ENCODE measurements at regions not wholly inside any gene's neighbourhood (a gene's known extent, or its start where the extent isn't known, plus 50 kb on each side); places are given as distances from the start of the nearest gene placed in this dataset.

DNA sequence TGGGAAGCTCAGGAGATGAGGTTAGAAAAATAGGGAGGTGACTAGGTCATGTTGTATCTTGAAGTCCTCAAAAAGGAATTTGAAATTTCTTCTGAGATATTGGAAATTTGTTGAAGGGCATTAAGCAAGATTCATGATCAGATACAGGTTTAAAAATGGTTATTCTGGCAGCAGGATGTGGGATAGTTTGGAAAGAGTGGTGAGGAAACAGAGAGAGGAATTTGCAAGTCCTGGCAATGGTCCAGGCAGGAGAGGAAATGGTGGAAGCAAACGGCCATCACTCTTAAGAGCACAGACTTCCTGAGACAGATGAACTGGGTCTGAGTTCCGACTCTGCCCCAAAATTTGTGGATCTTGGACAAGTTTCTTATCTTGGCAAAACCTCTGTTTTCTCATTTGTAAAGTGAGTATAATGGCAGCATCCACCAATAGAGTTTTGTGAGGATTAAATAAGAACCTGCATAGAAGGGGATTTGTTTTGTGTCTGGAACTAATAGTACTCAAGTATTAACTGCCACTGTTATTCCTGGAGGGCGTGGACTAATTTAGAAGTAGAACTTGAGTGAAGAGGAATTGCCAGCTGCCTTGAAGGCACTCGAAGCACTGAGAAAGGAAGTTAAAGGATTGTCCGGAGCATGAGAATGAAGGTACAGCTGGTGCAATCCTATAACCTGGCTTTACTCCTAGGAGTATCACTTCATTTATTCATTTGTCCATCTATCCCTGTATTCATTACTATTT is 99.6 kb downstream of the CCNA1 start:
- 51 to 63% methylated on average over 5 of the region's 5 CpGs for WGBS, 2 donors
- intact Hi-C loops (cut with DNase I): no loop called here
- no peaks in the 10 kb centered on the region for H3K27me3 ChIP-seq
- FAIRE-seq (no peak), ATAC-seq (no peak), DNase-seq (no peak)
- no peak overlapping the region for H3K4me3 ChIP-seq
- no peaks in the 10 kb centered on the region for H3K9me3 ChIP-seq
- H3K36me3 ChIP-seq: no peaks in the 10 kb centered on the region
- peaks cover 0 to 8% (median 0%) of the 10 kb centered on the region in 3 donors for H3K4me1 ChIP-seq
- TF ChIP-seq, protein P1, sequence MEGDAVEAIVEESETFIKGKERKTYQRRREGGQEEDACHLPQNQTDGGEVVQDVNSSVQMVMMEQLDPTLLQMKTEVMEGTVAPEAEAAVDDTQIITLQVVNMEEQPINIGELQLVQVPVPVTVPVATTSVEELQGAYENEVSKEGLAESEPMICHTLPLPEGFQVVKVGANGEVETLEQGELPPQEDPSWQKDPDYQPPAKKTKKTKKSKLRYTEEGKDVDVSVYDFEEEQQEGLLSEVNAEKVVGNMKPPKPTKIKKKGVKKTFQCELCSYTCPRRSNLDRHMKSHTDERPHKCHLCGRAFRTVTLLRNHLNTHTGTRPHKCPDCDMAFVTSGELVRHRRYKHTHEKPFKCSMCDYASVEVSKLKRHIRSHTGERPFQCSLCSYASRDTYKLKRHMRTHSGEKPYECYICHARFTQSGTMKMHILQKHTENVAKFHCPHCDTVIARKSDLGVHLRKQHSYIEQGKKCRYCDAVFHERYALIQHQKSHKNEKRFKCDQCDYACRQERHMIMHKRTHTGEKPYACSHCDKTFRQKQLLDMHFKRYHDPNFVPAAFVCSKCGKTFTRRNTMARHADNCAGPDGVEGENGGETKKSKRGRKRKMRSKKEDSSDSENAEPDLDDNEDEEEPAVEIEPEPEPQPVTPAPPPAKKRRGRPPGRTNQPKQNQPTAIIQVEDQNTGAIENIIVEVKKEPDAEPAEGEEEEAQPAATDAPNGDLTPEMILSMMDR (IDR thresholded peaks at IDR 0.05): no peak
- H3K27ac ChIP-seq: no peak overlapping the region

DNA sequence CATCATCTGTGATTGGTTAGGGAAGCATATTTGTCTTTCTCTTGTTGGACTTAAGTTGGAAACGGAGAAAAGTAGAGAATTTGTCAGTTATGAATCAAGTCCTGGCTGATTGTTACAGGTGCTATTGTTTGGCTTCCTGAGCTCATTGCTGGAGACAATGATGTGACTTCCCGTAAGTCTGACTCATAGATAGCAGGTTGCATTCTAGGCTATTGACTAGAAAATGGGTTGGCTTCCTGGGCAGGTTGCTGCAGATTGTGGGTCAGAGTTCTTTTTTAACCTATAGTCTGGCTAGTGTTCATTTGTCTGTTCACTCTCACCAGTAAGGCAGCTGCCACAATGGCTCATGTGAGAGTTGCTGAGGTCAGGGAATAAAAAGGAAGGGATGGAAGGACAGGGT is 101.5 kb downstream of the CCNA1 start:
- TF ChIP-seq, protein P1 (IDR thresholded peaks at IDR 0.05): no peak

DNA sequence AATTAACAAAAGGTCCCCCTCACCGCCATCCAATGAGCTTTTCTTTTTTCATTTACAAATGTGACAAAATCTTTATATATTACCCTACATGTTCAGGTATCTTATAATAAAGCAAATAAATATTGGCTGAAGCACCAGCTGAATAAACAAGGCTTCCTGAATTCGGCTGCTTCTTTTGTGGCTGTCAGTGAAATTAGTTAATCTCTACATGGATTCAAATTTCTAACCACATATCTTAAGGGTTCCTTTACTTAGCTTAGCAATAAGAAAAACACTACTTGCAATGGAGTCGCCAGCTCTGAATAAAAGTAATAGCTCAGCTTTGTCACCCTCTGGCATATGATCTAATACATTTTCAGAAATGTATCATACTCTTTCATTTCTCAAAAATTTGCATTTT is 104.3 kb downstream of the CCNA1 start:
- Histone ChIP-seq H3K27ac (no peak overlapping the region), H3K27me3 (no peaks in the 10 kb centered on the region), H3K36me3 (no peaks in the 10 kb centered on the region), H3K4me1 (peaks cover 0 to 8% (median 0%) of the 10 kb centered on the region in 3 donors), H3K9me3 (peaks cover 0 to 4% (median 0%) of the 10 kb centered on the region in 4 donors), H3K4me3 (no peak overlapping the region)
- no peak for FAIRE-seq
- intact Hi-C loops (cut with DNase I): no loop called here
- TF ChIP-seq, protein P1 (IDR thresholded peaks at IDR 0.05): no peak
- no peak for ATAC-seq
- 20 to 28% methylated on average over 3 of the region's 3 CpGs for WGBS, 2 donors
- no peak for DNase-seq

More for the DNA sequence above, 101.5 kb downstream of the CCNA1 start:
- H3K36me3 ChIP-seq: no peaks in the 10 kb centered on the region
- no peaks in the 10 kb centered on the region for H3K27me3 ChIP-seq
- H3K4me3 ChIP-seq: no peak overlapping the region
- FAIRE-seq (no peak), DNase-seq (no peak), ATAC-seq (no peak)
- intact Hi-C loops (cut with DNase I): no loop called here
- H3K9me3 ChIP-seq: peaks cover 0 to 4% (median 0%) of the 10 kb centered on the region in 4 donors
- H3K4me1 ChIP-seq: peaks cover 0 to 8% (median 0%) of the 10 kb centered on the region in 3 donors
- WGBS, 2 donors: 64 to 83% methylated on average over 2 of the region's 2 CpGs
- no peak overlapping the region for H3K27ac ChIP-seq

DNA sequence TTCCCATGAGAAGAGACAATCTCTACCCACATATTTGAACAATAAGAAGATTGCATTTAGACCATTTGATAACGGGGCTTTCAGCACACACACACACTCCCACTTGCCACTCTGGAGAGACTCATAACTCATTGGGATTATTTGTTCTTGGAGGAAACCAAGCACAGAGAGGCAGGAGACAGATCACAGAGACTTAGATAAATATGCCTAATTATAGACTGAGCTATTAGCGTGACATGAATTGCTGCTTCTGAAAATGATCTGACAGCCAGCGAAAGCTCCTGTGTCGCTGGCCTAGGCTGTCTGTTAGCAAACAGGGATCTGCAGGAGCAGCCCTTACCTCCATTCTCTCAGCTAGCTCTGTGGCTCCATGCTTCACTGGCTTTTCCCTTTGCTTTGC is 111.4 kb downstream of the CCNA1 start:
- H3K4me3 ChIP-seq: no peak overlapping the region
- H3K27ac ChIP-seq: no peak overlapping the region
- TF ChIP-seq, protein P1 (IDR thresholded peaks at IDR 0.05): no peak
- ATAC-seq: peak in 2 of 4 donors; percentile 60 to 76
- no peaks in the 10 kb centered on the region for H3K27me3 ChIP-seq
- WGBS, 2 donors: 34 to 47% methylated on average over 4 of the region's 4 CpGs
- H3K9me3 ChIP-seq: no peaks in the 10 kb centered on the region
- intact Hi-C loops (cut with DNase I): no loop called here
- FAIRE-seq: no peak
- no peak for DNase-seq
- H3K36me3 ChIP-seq: no peaks in the 10 kb centered on the region
- H3K4me1 ChIP-seq: no peaks in the 10 kb centered on the region

DNA sequence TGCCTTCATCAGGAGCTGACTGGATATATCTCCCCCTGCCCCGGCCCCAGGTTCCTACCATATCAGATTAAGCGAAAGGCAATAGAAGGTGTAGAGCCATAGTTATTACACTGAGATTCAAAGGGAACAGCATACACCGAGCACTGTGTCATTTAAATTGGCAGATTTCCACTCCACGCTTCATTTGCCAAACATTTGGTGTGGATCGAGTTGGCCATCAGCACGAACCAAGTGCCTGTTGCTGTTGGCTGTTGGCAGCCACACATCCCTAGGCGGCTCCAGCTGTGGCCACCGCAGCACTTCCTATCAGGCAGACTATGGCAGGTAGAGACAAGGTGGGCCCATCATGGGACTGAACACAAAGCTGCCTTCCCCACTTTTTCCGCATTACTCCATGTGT is 115.8 kb downstream of the CCNA1 start:
- Histone ChIP-seq H3K9me3 (no peaks in the 10 kb centered on the region), H3K4me3 (no peak overlapping the region), H3K36me3 (no peaks in the 10 kb centered on the region), H3K4me1 (no peaks in the 10 kb centered on the region), H3K27me3 (no peaks in the 10 kb centered on the region), H3K27ac (no peak overlapping the region)
- DNase-seq: no peak
- TF ChIP-seq, protein P1 (IDR thresholded peaks at IDR 0.05): no peak
- FAIRE-seq: no peak
- intact Hi-C loops (cut with DNase I): no loop called here
- 57 to 61% methylated on average over 9 of the region's 9 CpGs for WGBS, 2 donors
- ATAC-seq: peak in 1 of 4 donors; percentile 26
